ENCODE measurements at regions not wholly inside any gene's neighbourhood (a gene's known extent, or its start where the extent isn't known, plus 50 kb on each side); places are given as distances from the start of the nearest gene placed in this dataset.
A peak's percentile ranks its signal among the peaks of the same experiment; 100 is the strongest.

DNA sequence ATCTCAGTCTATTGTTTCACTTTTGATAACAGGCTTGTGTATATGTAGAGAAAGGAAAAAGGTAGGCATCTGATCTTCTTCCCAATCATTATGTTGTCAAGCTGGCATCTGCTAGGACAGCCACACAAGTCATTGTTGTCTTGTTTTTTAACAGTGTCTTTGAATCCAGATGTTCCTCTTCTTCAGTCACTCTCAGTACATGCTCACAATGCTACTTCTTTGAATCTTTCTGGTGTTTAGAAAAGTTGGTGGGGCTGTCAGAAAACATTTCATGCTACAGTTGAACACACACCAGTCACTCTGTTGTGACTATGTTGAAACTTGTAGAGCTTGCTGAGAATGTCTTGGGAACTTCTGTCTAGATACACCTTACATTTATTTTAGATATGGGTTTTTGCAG lies 1231.4 kb upstream of the MIR17HG start:
- TF ChIP-seq, protein P1, sequence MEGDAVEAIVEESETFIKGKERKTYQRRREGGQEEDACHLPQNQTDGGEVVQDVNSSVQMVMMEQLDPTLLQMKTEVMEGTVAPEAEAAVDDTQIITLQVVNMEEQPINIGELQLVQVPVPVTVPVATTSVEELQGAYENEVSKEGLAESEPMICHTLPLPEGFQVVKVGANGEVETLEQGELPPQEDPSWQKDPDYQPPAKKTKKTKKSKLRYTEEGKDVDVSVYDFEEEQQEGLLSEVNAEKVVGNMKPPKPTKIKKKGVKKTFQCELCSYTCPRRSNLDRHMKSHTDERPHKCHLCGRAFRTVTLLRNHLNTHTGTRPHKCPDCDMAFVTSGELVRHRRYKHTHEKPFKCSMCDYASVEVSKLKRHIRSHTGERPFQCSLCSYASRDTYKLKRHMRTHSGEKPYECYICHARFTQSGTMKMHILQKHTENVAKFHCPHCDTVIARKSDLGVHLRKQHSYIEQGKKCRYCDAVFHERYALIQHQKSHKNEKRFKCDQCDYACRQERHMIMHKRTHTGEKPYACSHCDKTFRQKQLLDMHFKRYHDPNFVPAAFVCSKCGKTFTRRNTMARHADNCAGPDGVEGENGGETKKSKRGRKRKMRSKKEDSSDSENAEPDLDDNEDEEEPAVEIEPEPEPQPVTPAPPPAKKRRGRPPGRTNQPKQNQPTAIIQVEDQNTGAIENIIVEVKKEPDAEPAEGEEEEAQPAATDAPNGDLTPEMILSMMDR (conservative IDR thresholded peaks at IDR 0.05; ENCODE audit: low read depth, low read length) = no peak
- TF ChIP-seq EZH2 (IDR thresholded peaks at IDR 0.05; ENCODE audit: low read length, unreplicated experiment) = no peak
- TF ChIP-seq EZH2phosphoT487 (IDR thresholded peaks at IDR 0.05; ENCODE audit: borderline replicate concordance, low read length) = no peak
- DNase-seq (no peak), ATAC-seq (no peak)
- no TSS peak for BruUV-seq (replicated peaks)
- Histone ChIP-seq H3K4me2 (ENCODE audit: low read length) (no peak overlapping the region), H3K79me2 (ENCODE audit: low read length) (no peaks in the 10 kb centered on the region), H4K20me1 (ENCODE audit: low read length) (no peaks in the 10 kb centered on the region), H3K4me3 (ENCODE audit: low read length) (no peak overlapping the region), H3K27ac (ENCODE audit: low read length) (no peak overlapping the region), H3K9me2 (replicated peaks; ENCODE audit: low read length) (no peaks in the 10 kb centered on the region), H3K9ac (ENCODE audit: low read length) (no peak overlapping the region), H3K4me1 (ENCODE audit: insufficient read depth, low read length) (peaks cover 7% of the 10 kb centered on the region; the same call in 1 of the 2 replicates), H3K27me3 (ENCODE audit: low read length) (no peaks in the 10 kb centered on the region), H2AFZ (ENCODE audit: low read length) (no peak overlapping the region), H3F3A (ENCODE audit: low read length, unreplicated experiment) (no peaks in the 10 kb centered on the region), H3K9me3 (ENCODE audit: low read length) (no peaks in the 10 kb centered on the region), H3K36me3 (ENCODE audit: low read depth, low read length) (no peaks in the 10 kb centered on the region)
- intact Hi-C loops (cut with micrococcal nuclease) = no loop called here
- POLR2A ChIA-PET (ENCODE audit: unreplicated experiment) = no interaction called here
- CTCF ChIA-PET = no interaction called here

DNA sequence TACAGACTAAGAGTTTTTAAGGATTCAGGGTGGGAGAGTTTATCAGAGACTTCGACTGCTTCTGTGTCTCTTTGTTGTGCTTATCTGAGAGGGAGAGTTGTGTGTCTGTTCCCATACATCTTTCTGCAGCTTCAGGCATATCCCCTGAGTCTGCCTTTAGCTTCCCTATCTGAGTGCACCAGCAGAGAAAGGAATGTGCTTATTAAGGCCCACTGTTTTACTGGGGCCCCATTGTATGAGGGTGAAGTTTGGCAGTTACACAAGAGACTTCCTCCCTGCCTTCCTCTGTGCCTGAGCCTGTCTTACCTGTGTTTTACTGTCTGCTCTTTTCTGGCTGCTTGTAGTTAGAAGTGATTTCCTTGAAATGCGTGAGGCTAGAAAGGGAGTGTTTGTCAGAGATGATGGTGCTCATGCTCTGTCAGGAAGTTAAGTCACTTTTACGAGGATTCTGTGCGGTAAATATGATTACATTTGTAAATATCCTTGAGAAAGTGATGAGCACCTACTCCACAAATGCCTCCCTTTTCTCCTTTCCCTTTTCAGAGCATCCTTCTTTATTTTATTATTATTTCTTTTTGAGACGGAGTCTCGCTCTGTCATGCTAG lies 1228.9 kb upstream of the MIR17HG start:
- Histone ChIP-seq H3K9me3 (ENCODE audit: low read length) (no peaks in the 10 kb centered on the region), H3K36me3 (ENCODE audit: low read depth, low read length) (no peaks in the 10 kb centered on the region), H3K4me2 (ENCODE audit: low read length) (peak overlapping the region; percentile 31; the same call in 1 of the 2 replicates), H3K4me1 (ENCODE audit: insufficient read depth, low read length) (peaks cover 7% of the 10 kb centered on the region; the same call in 1 of the 2 replicates), H3K79me2 (ENCODE audit: low read length) (no peaks in the 10 kb centered on the region), H3K27me3 (ENCODE audit: low read length) (no peaks in the 10 kb centered on the region), H3K27ac (ENCODE audit: low read length) (peak overlapping the region; percentile 41; the same call in 1 of the 2 replicates), H3K4me3 (ENCODE audit: low read length) (no peak overlapping the region), H3K9me2 (replicated peaks; ENCODE audit: low read length) (no peaks in the 10 kb centered on the region), H2AFZ (ENCODE audit: low read length) (peak overlapping the region; percentile 49; the same call in 1 of the 2 replicates), H3F3A (ENCODE audit: low read length, unreplicated experiment) (no peaks in the 10 kb centered on the region), H3K9ac (ENCODE audit: low read length) (no peak overlapping the region), H4K20me1 (ENCODE audit: low read length) (no peaks in the 10 kb centered on the region)
- ChIA-PET POLR2A (ENCODE audit: unreplicated experiment) (no interaction called here), CTCF (no interaction called here)
- DNase-seq = peak; percentile 55
- no TSS peak for BruUV-seq (replicated peaks)
- intact Hi-C loops (cut with micrococcal nuclease) = no loop called here
- no peak for TF ChIP-seq EZH2 (IDR thresholded peaks at IDR 0.05; ENCODE audit: low read length, unreplicated experiment)
- no peak for TF ChIP-seq EZH2phosphoT487 (IDR thresholded peaks at IDR 0.05; ENCODE audit: borderline replicate concordance, low read length)
- TF ChIP-seq, protein P1 (conservative IDR thresholded peaks at IDR 0.05; ENCODE audit: low read depth, low read length) = no peak
- peak; percentile 84 for ATAC-seq

DNA sequence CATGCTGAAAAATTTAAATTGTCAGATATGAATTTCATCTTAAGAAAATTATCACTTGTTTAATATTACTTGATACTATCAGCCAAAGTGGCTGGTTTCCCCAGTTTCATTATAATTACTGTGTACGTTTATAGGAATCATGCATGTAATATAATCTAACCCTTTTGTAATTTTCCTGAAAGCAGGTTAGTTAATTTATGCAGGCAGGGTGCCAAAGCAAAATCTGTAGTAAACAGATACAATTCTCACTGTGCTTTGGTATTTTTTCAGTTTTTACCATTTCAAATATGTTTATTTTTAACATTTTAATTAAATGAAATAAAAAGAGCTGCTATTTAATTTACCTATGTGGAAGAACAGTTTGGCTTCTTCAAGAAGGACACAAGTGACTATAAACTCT lies 1227.5 kb upstream of the MIR17HG start:
- TF ChIP-seq EZH2 (IDR thresholded peaks at IDR 0.05; ENCODE audit: low read length, unreplicated experiment) (no peak), EZH2phosphoT487 (IDR thresholded peaks at IDR 0.05; ENCODE audit: borderline replicate concordance, low read length) (no peak)
- TF ChIP-seq, protein P1 (conservative IDR thresholded peaks at IDR 0.05; ENCODE audit: low read depth, low read length) = no peak
- no peak overlapping the region for H3K9ac ChIP-seq (ENCODE audit: low read length)
- H3K9me2 ChIP-seq (replicated peaks; ENCODE audit: low read length) = no peaks in the 10 kb centered on the region
- peaks cover 7% of the 10 kb centered on the region; the same call in 1 of the 2 replicates for H3K4me1 ChIP-seq (ENCODE audit: insufficient read depth, low read length)
- no peak overlapping the region for H3K4me3 ChIP-seq (ENCODE audit: low read length)
- H3K27me3 ChIP-seq (ENCODE audit: low read length) = no peaks in the 10 kb centered on the region
- H3K79me2 ChIP-seq (ENCODE audit: low read length) = no peaks in the 10 kb centered on the region
- H3K9me3 ChIP-seq (ENCODE audit: low read length) = no peaks in the 10 kb centered on the region
- intact Hi-C loops (cut with micrococcal nuclease) = no loop called here
- ChIA-PET POLR2A (ENCODE audit: unreplicated experiment) (no interaction called here), CTCF (no interaction called here)
- H2AFZ ChIP-seq (ENCODE audit: low read length) = no peak overlapping the region
- no peak for DNase-seq
- H3K27ac ChIP-seq (ENCODE audit: low read length) = no peak overlapping the region
- no peaks in the 10 kb centered on the region for H3K36me3 ChIP-seq (ENCODE audit: low read depth, low read length)
- BruUV-seq (replicated peaks) = no TSS peak
- H3K4me2 ChIP-seq (ENCODE audit: low read length) = no peak overlapping the region
- no peak for ATAC-seq
- H3F3A ChIP-seq (ENCODE audit: low read length, unreplicated experiment) = no peaks in the 10 kb centered on the region
- no peaks in the 10 kb centered on the region for H4K20me1 ChIP-seq (ENCODE audit: low read length)
